A549 (cell line): ENCODE measurements at regions not wholly inside any gene's neighbourhood (a gene's known extent, or its start where the extent isn't known, plus 50 kb on each side); places are given as distances from the start of the nearest gene placed in this dataset.

Experiments used
- ATAC-seq, 2 experiments: fragments of 200-7000 bp in 1 of 2; fragments of >200 bp in 1 of 2; cut with Nextera tagmentation in 1 of 2; cut with Tn5 transposase in 1 of 2; 3 replicates each; pipeline versions ENCODE4 v1.8.0 to v1.9.1; 2018 to 2020; ENCODE audit warnings: mild to moderate bottlenecking in 1 of 2, moderate library complexity in 1 of 2
- CTCF ChIA-PET: fragments of 300-600 bp; sonication (Branson Sonifier 250); formaldehyde crosslinking; extraction: SDS; loops from one replicate; lab custom pipeline; 2021; ENCODE audit warnings: antibody characterized with exemption, inconsistent platforms; lab: Yijun Ruan, JAX
- POLR2A ChIA-PET: fragments of 350-600 bp; formaldehyde crosslinking; extraction: SDS; loops from one replicate; lab custom pipeline; 2021; ENCODE audit warnings: antibody characterized with exemption, inconsistent platforms; lab: Yijun Ruan, JAX
- DNase-seq, 2 experiments: peaks; one replicate each; pipeline versions ENCODE4 v3.0.0 to v3.0.0-alpha.2; 2011 to 2016; ENCODE audit warnings: low read depth in 1 of 2, low spot score in 1 of 2
- FAIRE-seq: peaks from 2 replicates; lab custom pipeline; 2011; peaks lifted over from hg19 to GRCh38; lab: Jason Lieb, UNC
- H3K27ac ChIP-seq, 2 experiments: fragments of >200 bp; sonication (Bioruptor Twin); formaldehyde crosslinking; 3 replicates each; pipeline ENCODE4 v1.5.1; 2016 to 2017
- H3K4me1 ChIP-seq: fragments of >200 bp; sonication (Bioruptor Twin); formaldehyde crosslinking; 3 replicates; pipeline ENCODE4 v1.6.1; 2016
- H3K4me2 ChIP-seq: fragments of >200 bp; sonication (Bioruptor Twin); formaldehyde crosslinking; 3 replicates; pipeline ENCODE4 v1.6.1; 2016
- H3K4me3 ChIP-seq: fragments of >200 bp; sonication (Bioruptor Twin); formaldehyde crosslinking; 3 replicates; pipeline ENCODE4 v1.5.1; 2016
- H3K9me3 ChIP-seq: fragments of >200 bp; sonication (Bioruptor Twin); formaldehyde crosslinking; 3 replicates; pipeline ENCODE4 v1.6.1; 2016
- BHLHE40 ChIP-seq: IDR thresholded peaks from 2 replicates; pipeline ENCODE4 v1.6.1; 2012; ENCODE audit warnings: low read depth, low read length, inconsistent platforms
- CBX8 ChIP-seq: fragments of 200-600 bp; sonication (generic); IDR thresholded peaks from 2 replicates; pipeline ENCODE4 v1.6.1; 2016
- CEBPB ChIP-seq, 2 experiments: fragments of >200 bp in 1 of 2; sonication (Bioruptor Twin) in 1 of 2; formaldehyde crosslinking in 1 of 2; IDR thresholded peaks; 2 replicates each; pipeline ENCODE4 v1.6.1; 2012 to 2016
- CHD2 ChIP-seq: fragments of 150-350 bp; IDR thresholded peaks from 2 replicates; pipeline ENCODE4 v1.6.1; 2014; ENCODE audit warnings: low read length; ENCODE audit not compliant: partially characterized antibody
- EP300 ChIP-seq, 2 experiments: fragments of >200 bp; sonication (Bioruptor Twin); formaldehyde crosslinking; IDR thresholded peaks; 2 replicates in 1 of 2; 3 replicates in 1 of 2; pipeline ENCODE4 v1.6.1; 2016 to 2017
- ESRRA ChIP-seq: fragments of 150-350 bp; IDR thresholded peaks from 2 replicates; pipeline ENCODE4 v1.6.1; 2014; ENCODE audit warnings: mild to moderate bottlenecking, low read length, borderline replicate concordance
- FOSB ChIP-seq: fragments of 250-450 bp; sonication (Bioruptor Pico); IDR thresholded peaks from 2 replicates; pipeline ENCODE4 v1.5.0; 2020; ENCODE audit warnings: mild to moderate bottlenecking, moderate library complexity
- FOSL2 ChIP-seq, 2 experiments: fragments of 450-650 bp in 1 of 2; fragments of >200 bp in 1 of 2; sonication (Bioruptor Twin) in 1 of 2; formaldehyde crosslinking; IDR thresholded peaks; 2 replicates each; pipeline versions ENCODE4 v1.5.0 to v1.6.1; 2016 to 2020; ENCODE audit warnings: mild to moderate bottlenecking in 1 of 2, moderate library complexity in 1 of 2
- FOXS1 ChIP-seq: fragments of 250-450 bp; sonication (Bioruptor Pico); IDR thresholded peaks from 2 replicates; pipeline ENCODE4 v1.5.0; 2020; ENCODE audit warnings: mild to moderate bottlenecking, moderate library complexity
- GATA3 ChIP-seq: IDR thresholded peaks from 2 replicates; pipeline ENCODE4 v1.6.1; 2012; ENCODE audit warnings: borderline replicate concordance
- HEYL ChIP-seq: fragments of 250-450 bp; sonication (Bioruptor Pico); IDR thresholded peaks from 2 replicates; pipeline ENCODE4 v1.8.0; 2021; ENCODE audit warnings: mild to moderate bottlenecking, moderate library complexity
- HOXA7 ChIP-seq: fragments of 250-450 bp; sonication (Bioruptor Pico); IDR thresholded peaks from 2 replicates; pipeline ENCODE4 v1.5.0; 2020; ENCODE audit warnings: mild to moderate bottlenecking, moderate library complexity
- HOXB13 ChIP-seq: fragments of 250-450 bp; sonication (Bioruptor Pico); IDR thresholded peaks from 2 replicates; pipeline ENCODE4 v1.5.0; 2020; ENCODE audit warnings: low read depth, mild to moderate bottlenecking, moderate library complexity
- KDM1A ChIP-seq: fragments of 200-600 bp; sonication (generic); IDR thresholded peaks from 2 replicates; pipeline ENCODE4 v1.6.1; 2016; ENCODE audit warnings: low read depth, mild to moderate bottlenecking
- KDM5A ChIP-seq: fragments of 200-600 bp; sonication (generic); IDR thresholded peaks from 2 replicates; pipeline ENCODE4 v1.6.1; 2016; ENCODE audit warnings: antibody characterized with exemption, mild to moderate bottlenecking
- NFE2L2 ChIP-seq: fragments of 150-350 bp; conservative IDR thresholded peaks from 2 replicates; pipeline ENCODE4 v1.6.1; 2014; ENCODE audit warnings: low read length
- POLR2AphosphoS2 ChIP-seq: conservative IDR thresholded peaks from 2 replicates; pipeline ENCODE4 v1.6.1; 2012; ENCODE audit warnings: low read length, improper control_type of control experiment, inconsistent platforms
- RCOR1 ChIP-seq: fragments of 150-350 bp; IDR thresholded peaks from 2 replicates; pipeline ENCODE4 v1.6.1; 2014; ENCODE audit warnings: antibody characterized with exemption, low read length, low read depth
- RFX5 ChIP-seq: fragments of 450-650 bp; IDR thresholded peaks from 2 replicates; pipeline ENCODE4 v1.7.1; 2014; ENCODE audit warnings: antibody characterized with exemption, mild to moderate bottlenecking, moderate library complexity
- RNF2 ChIP-seq: fragments of 200-600 bp; sonication (generic); IDR thresholded peaks from 2 replicates; pipeline ENCODE4 v1.6.1; 2016; ENCODE audit warnings: low read depth, mild to moderate bottlenecking, antibody characterized with exemption, moderate library complexity, borderline replicate concordance
- SMC3 ChIP-seq: fragments of >200 bp; sonication (Bioruptor Twin); formaldehyde crosslinking; IDR thresholded peaks from 3 replicates; pipeline ENCODE4 v1.6.1; 2018; ENCODE audit warnings: inconsistent platforms
- SREBF2 ChIP-seq: fragments of 450-650 bp; IDR thresholded peaks from 2 replicates; pipeline ENCODE4 v1.6.1; 2014; ENCODE audit warnings: mild to moderate bottlenecking, moderate library complexity
- TP53 ChIP-seq: fragments of 250-450 bp; sonication (Bioruptor Pico); IDR thresholded peaks from 2 replicates; pipeline ENCODE4 v1.5.0; 2021; ENCODE audit warnings: mild to moderate bottlenecking, moderate library complexity
- ZC3H11A ChIP-seq: fragments of 450-650 bp; IDR thresholded peaks from 2 replicates; pipeline ENCODE4 v1.6.1; 2014; ENCODE audit warnings: antibody characterized with exemption, mild to moderate bottlenecking
- ZNF302 ChIP-seq: fragments of 250-450 bp; sonication (Bioruptor Pico); IDR thresholded peaks from 2 replicates; pipeline ENCODE4 v1.9.0; 2021; ENCODE audit warnings: inconsistent platforms, mild to moderate bottlenecking, moderate library complexity
- ZSCAN20 ChIP-seq: fragments of 250-450 bp; sonication (Bioruptor Pico); IDR thresholded peaks from 2 replicates; pipeline ENCODE4 v1.8.0; 2022; ENCODE audit warnings: mild to moderate bottlenecking, moderate library complexity
- WGBS: methylation state at CpG from one replicate; pipeline ENCODE4 v1.1.6; 2017; ENCODE audit errors: missing lambda C conversion rate; 5-methylcytosine and 5-hydroxymethylcytosine counted together
- TF ChIP-seq, protein P1 (sequence below): IDR thresholded peaks from 2 replicates; pipeline ENCODE4 v1.6.1; 2012
- TF ChIP-seq, protein P2 (sequence below): IDR thresholded peaks from 2 replicates; pipeline ENCODE4 v1.6.1; 2012; ENCODE audit warnings: low read depth, borderline replicate concordance
- TF ChIP-seq, protein P3 (sequence below): fragments of >200 bp; sonication (Bioruptor Twin); formaldehyde crosslinking; IDR thresholded peaks from 3 replicates; pipeline ENCODE4 v1.5.1; 2016
- TF ChIP-seq, protein P4 (sequence below): fragments of >200 bp; sonication (Bioruptor Twin); formaldehyde crosslinking; IDR thresholded peaks from 3 replicates; pipeline ENCODE4 v1.6.1; 2016

DNA sequence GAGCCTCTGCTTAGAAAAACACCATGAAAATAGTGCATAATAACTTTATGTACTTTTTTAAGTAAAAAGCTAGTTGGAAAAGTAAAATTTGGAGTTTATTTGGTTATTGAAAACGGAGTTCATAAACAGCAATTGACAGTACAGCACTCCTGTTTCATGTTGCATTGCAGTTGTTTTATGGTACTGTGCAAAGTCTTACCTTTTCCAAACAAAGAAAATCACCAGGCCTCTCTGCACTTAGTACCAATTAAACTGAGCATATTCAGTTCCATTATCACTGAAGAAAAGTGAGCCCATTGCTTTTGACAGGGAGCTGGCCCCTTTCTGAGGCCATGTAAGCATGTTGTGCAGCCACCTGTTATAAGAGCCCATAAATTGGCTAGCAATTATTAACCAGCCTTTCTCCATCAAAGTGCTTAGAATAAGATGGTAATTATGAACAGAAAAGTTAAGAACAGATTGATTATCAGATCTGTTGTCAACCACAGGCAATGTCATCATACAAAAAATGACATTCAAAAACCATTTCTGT, 376.6 kb upstream of the EMCN start:
- CTCF ChIA-PET = no interaction called here
- WGBS = 48% methylated on average over 1 of the region's 1 CpG
- POLR2A ChIA-PET = no interaction called here
- DNase-seq = no peak
- Histone ChIP-seq H3K4me2 (no peak overlapping the region), H3K9me3 (peaks cover 3% of the 10 kb centered on the region; the same call in 1 of the 3 replicates), H3K27ac (no peak overlapping the region), H3K4me3 (no peak overlapping the region), H3K4me1 (no peaks in the 10 kb centered on the region)
- ATAC-seq = no peak
- TF ChIP-seq RNF2 = no peak
- no peak for TF ChIP-seq ESRRA
- no peak for TF ChIP-seq POLR2AphosphoS2
- no peak for TF ChIP-seq RFX5
- TF ChIP-seq HEYL (CRISPR knock-in tag) = no peak
- no peak for TF ChIP-seq FOSL2 (IDR thresholded peaks at IDR 0.05)
- no peak for TF ChIP-seq FOSL2 (CRISPR knock-in tag; IDR thresholded peaks at IDR 0.05)
- TF ChIP-seq KDM1A = no peak
- no peak for TF ChIP-seq BHLHE40
- TF ChIP-seq SREBF2 = no peak
- no peak for TF ChIP-seq NFE2L2
- no peak for TF ChIP-seq FOSB (CRISPR knock-in tag)
- FAIRE-seq = no peak

DNA sequence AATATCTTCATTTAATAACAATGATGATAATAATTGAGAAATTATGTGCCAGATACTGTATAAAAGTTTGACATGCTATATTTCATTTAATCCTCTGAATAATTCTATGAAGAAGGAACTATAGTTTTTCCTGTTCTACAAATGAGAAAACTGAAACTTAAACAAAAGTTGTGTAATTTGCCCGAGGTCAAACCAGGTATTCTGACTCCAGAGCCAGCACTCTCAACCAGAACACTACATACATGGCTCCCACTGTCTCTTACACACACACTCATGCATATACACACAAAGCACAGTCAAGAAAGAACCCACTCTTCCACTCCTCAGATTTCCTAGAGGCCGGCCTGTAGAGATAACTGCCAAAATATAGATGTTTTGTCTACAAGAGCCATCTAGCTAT, 374.0 kb upstream of the EMCN start:
- FAIRE-seq (no peak), DNase-seq (no peak)

DNA sequence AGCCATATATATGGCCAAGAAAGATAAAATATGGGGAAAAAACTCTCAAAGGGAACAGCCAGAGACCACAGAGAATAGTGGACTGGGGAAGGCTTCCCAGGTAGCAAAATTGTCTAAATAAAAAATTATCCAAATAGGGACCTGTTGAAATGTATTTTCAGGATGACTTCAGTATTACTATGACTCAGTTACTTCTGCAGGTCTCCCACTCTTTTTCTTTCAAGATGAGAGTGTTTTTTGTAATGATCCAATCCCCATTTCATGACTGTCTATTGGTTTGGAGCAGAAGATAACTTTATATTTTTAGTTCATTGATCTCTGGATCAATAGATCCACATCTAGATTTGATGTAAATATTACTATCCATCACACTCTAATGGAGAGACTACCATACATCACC, 372.1 kb upstream of the EMCN start:
- Histone ChIP-seq H3K4me2 (no peak overlapping the region), H3K9me3 (peaks cover 6% of the 10 kb centered on the region; the same call in 2 of the 3 replicates), H3K4me1 (no peaks in the 10 kb centered on the region), H3K4me3 (no peak overlapping the region), H3K27ac (no peak overlapping the region)
- CTCF ChIA-PET = no interaction called here
- DNase-seq = no peak
- POLR2A ChIA-PET = no interaction called here
- TF ChIP-seq POLR2AphosphoS2 = no peak
- TF ChIP-seq FOXS1 (CRISPR knock-in tag) = no peak
- TF ChIP-seq BHLHE40 = no peak
- TF ChIP-seq, protein P1, sequence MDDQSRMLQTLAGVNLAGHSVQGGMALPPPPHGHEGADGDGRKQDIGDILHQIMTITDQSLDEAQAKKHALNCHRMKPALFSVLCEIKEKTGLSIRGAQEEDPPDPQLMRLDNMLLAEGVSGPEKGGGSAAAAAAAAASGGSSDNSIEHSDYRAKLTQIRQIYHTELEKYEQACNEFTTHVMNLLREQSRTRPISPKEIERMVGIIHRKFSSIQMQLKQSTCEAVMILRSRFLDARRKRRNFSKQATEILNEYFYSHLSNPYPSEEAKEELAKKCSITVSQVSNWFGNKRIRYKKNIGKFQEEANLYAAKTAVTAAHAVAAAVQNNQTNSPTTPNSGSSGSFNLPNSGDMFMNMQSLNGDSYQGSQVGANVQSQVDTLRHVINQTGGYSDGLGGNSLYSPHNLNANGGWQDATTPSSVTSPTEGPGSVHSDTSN = no peak
- no peak for TF ChIP-seq ZNF302
- no peak for TF ChIP-seq HOXA7 (CRISPR knock-in tag)
- TF ChIP-seq RFX5 = no peak
- TF ChIP-seq CEBPB (IDR thresholded peaks at IDR 0.05) = no peak
- TF ChIP-seq, protein P2, sequence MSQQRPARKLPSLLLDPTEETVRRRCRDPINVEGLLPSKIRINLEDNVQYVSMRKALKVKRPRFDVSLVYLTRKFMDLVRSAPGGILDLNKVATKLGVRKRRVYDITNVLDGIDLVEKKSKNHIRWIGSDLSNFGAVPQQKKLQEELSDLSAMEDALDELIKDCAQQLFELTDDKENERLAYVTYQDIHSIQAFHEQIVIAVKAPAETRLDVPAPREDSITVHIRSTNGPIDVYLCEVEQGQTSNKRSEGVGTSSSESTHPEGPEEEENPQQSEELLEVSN = no peak
- no peak for TF ChIP-seq FOSL2 (IDR thresholded peaks at IDR 0.05)
- TF ChIP-seq FOSL2 (CRISPR knock-in tag; IDR thresholded peaks at IDR 0.05) = no peak
- no peak for TF ChIP-seq ZSCAN20 (CRISPR knock-in tag)
- TF ChIP-seq CHD2 = no peak
- TF ChIP-seq, all 56 proteins: peak for 0
- no peak for ATAC-seq
- FAIRE-seq = no peak

More for the DNA sequence above, 374.0 kb upstream of the EMCN start:
- TF ChIP-seq ZNF302 (no peak), NFE2L2 (no peak), FOSB (CRISPR knock-in tag) (no peak), RFX5 (no peak), SMC3 (no peak), FOSL2 (IDR thresholded peaks at IDR 0.05) (no peak), FOSL2 (CRISPR knock-in tag; IDR thresholded peaks at IDR 0.05) (no peak), HOXB13 (CRISPR knock-in tag) (no peak), TP53 (CRISPR knock-in tag) (no peak), RCOR1 (no peak), SREBF2 (no peak), EP300 (IDR thresholded peaks at IDR 0.05) (no peak), GATA3 (no peak), ZC3H11A (no peak), KDM5A (no peak), CBX8 (no peak)
- TF ChIP-seq, protein P3, sequence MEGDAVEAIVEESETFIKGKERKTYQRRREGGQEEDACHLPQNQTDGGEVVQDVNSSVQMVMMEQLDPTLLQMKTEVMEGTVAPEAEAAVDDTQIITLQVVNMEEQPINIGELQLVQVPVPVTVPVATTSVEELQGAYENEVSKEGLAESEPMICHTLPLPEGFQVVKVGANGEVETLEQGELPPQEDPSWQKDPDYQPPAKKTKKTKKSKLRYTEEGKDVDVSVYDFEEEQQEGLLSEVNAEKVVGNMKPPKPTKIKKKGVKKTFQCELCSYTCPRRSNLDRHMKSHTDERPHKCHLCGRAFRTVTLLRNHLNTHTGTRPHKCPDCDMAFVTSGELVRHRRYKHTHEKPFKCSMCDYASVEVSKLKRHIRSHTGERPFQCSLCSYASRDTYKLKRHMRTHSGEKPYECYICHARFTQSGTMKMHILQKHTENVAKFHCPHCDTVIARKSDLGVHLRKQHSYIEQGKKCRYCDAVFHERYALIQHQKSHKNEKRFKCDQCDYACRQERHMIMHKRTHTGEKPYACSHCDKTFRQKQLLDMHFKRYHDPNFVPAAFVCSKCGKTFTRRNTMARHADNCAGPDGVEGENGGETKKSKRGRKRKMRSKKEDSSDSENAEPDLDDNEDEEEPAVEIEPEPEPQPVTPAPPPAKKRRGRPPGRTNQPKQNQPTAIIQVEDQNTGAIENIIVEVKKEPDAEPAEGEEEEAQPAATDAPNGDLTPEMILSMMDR = no peak
- TF ChIP-seq, protein P4, sequence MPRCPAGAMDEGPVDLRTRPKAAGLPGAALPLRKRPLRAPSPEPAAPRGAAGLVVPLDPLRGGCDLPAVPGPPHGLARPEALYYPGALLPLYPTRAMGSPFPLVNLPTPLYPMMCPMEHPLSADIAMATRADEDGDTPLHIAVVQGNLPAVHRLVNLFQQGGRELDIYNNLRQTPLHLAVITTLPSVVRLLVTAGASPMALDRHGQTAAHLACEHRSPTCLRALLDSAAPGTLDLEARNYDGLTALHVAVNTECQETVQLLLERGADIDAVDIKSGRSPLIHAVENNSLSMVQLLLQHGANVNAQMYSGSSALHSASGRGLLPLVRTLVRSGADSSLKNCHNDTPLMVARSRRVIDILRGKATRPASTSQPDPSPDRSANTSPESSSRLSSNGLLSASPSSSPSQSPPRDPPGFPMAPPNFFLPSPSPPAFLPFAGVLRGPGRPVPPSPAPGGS = no peak
- TF ChIP-seq, all 56 proteins: peak for 0
- ChIA-PET POLR2A (no interaction called here), CTCF (no interaction called here)
- H3K4me1 ChIP-seq = no peaks in the 10 kb centered on the region
- H3K9me3 ChIP-seq = peaks cover 3% of the 10 kb centered on the region; the same call in 1 of the 3 replicates
- H3K27ac ChIP-seq = no peak overlapping the region
- ATAC-seq = no peak
- 39% methylated on average over 2 of the region's 2 CpGs for WGBS
- no peak overlapping the region for H3K4me3 ChIP-seq
- H3K4me2 ChIP-seq = no peak overlapping the region
